NT2/D1 (cell line): ENCODE measurements at regions not wholly inside any gene's neighbourhood (a gene's known extent, or its start where the extent isn't known, plus 50 kb on each side); places are given as distances from the start of the nearest gene placed in this dataset.

Experiments
- YY1 ChIP-seq: IDR thresholded peaks from 2 replicates; pipeline ENCODE4 v1.6.1; 2011; ENCODE audit not compliant: insufficient read length, insufficient read depth
- ZNF274 ChIP-seq: IDR thresholded peaks from 2 replicates; pipeline ENCODE4 v1.6.1; 2011; ENCODE audit warnings: mild to moderate bottlenecking, low read depth, low read length

- no peak for TF ChIP-seq ZNF274
- no peak for TF ChIP-seq YY1
These were observed 408.6 kb upstream of the IMPG1 start for GRCh38 chr6:76481101-76481500.
